ENCODE measurements at regions not wholly inside any gene's neighbourhood (a gene's known extent, or its start where the extent isn't known, plus 50 kb on each side); places are given as distances from the start of the nearest gene placed in this dataset.

- Histone ChIP-seq H3K4me1 (no peaks in the 10 kb centered on the region), H3K9me3 (no peaks in the 10 kb centered on the region), H3K36me3 (ENCODE audit: low read depth, missing control alignments) (no peaks in the 10 kb centered on the region), H3K27ac (no peak overlapping the region), H3K4me3 (no peak overlapping the region), H3K27me3 (no peaks in the 10 kb centered on the region)
- TF ChIP-seq CTCF (IDR thresholded peaks at IDR 0.05) (no peak), POLR2A (IDR thresholded peaks at IDR 0.05) (no peak)
- intact Hi-C loops (cut with DNase I; ENCODE audit: low total_unique reads): no loop called here
- DNase-seq: no peak
Measured at GRCh38 chr4:155134136-155134535, 74.3 kb upstream of the NPY2R start.

- DNase-seq: no peak
- WGBS, 2 donors: 82 to 85% methylated on average over 5 of the region's 5 CpGs
- intact Hi-C loops (cut with DNase I; ENCODE audit: low total_unique reads): no loop called here
- no peaks in the 10 kb centered on the region for H3K27me3 ChIP-seq
- no peak overlapping the region for H3K4me3 ChIP-seq
- H3K27ac ChIP-seq: no peak overlapping the region
- TF ChIP-seq POLR2A (IDR thresholded peaks at IDR 0.05) (no peak), CTCF (IDR thresholded peaks at IDR 0.05) (no peak)
- no peaks in the 10 kb centered on the region for H3K9me3 ChIP-seq
- no peaks in the 10 kb centered on the region for H3K4me1 ChIP-seq
- H3K36me3 ChIP-seq (ENCODE audit: low read depth, missing control alignments): no peaks in the 10 kb centered on the region
Measured at GRCh38 chr4:155140889-155141288, 67.5 kb upstream of the NPY2R start.

- TF ChIP-seq CTCF (IDR thresholded peaks at IDR 0.05) (no peak), POLR2A (IDR thresholded peaks at IDR 0.05) (no peak)
- WGBS, 2 donors: 67 to 79% methylated on average over 1 of the region's 1 CpG
- H3K27me3 ChIP-seq: no peaks in the 10 kb centered on the region
- no peak overlapping the region for H3K27ac ChIP-seq
- no peaks in the 10 kb centered on the region for H3K9me3 ChIP-seq
- intact Hi-C loops (cut with DNase I; ENCODE audit: low total_unique reads): no loop called here
- H3K4me1 ChIP-seq: no peaks in the 10 kb centered on the region
- DNase-seq: no peak
- H3K36me3 ChIP-seq (ENCODE audit: low read depth, missing control alignments): no peaks in the 10 kb centered on the region
- H3K4me3 ChIP-seq: no peak overlapping the region
Measured at GRCh38 chr4:155143512-155143911, 64.9 kb upstream of the NPY2R start.
